HCT116 (cell line): ENCODE measurements at regions not wholly inside any gene's neighbourhood (a gene's known extent, or its start where the extent isn't known, plus 50 kb on each side); places are given as distances from the start of the nearest gene placed in this dataset.

ENCODE experiments used
- ATAC-seq: fragments of 200-7000 bp; cut with Tn5 transposase; 2 replicates; pipeline ENCODE4 v1.9.1; 2020; ENCODE audit warnings: mild to moderate bottlenecking, moderate library complexity
- BruUV-seq: library from RNA; stranded (reverse); fragments of 400-500 nt; replicated peaks from 2 replicates; lab custom pipeline; 2021; lab: Mats Ljungman, UMichigan
- CTCF ChIA-PET: fragments of 300-600 bp; sonication (Branson Sonifier 250); formaldehyde crosslinking; loops from one replicate; lab custom pipeline; 2021; ENCODE audit warnings: antibody characterized with exemption; lab: Charles Lee
- POLR2A ChIA-PET: fragments of 300-600, 350-600 bp; sonication (Branson Sonifier 250); formaldehyde crosslinking; loops from one replicate; lab custom pipeline; 2021; ENCODE audit warnings: antibody characterized with exemption; lab: Charles Lee
- RAD21 ChIA-PET, 2 experiments: fragments of 300-600 bp; sonication (Branson Sonifier 250); formaldehyde crosslinking; loops; one replicate each; lab custom pipeline; 2023; ENCODE audit warnings: low total read pairs in 2 of 2; ENCODE audit not compliant: uncharacterized antibody in 2 of 2, unreplicated experiment in 2 of 2, low non-redundant PET in 1 of 2; lab: Charles Lee
- DNase-seq: peaks from one replicate; pipeline ENCODE4 v3.0.0-alpha.2; 2010; ENCODE audit warnings: low read depth, low spot score
- H2AFZ ChIP-seq: fragments of 200-600 bp; shearing (Covaris generic), sonication (generic); 2 replicates; pipeline ENCODE4 v1.6.1; 2017; ENCODE audit warnings: low read depth, mixed run types, mixed read lengths, antibody characterized with exemption, low read length; ENCODE audit not compliant: poor library complexity, severe bottlenecking
- H3K27ac ChIP-seq: 2 replicates; pipeline ENCODE4 v1.5.1; 2012; ENCODE audit warnings: low read depth, low read length
- H3K27me3 ChIP-seq: fragments of 200-600 bp; sonication (generic); 2 replicates; pipeline ENCODE4 v1.6.1; 2016; ENCODE audit warnings: mixed run types, low read length, mixed read lengths; ENCODE audit not compliant: insufficient read depth
- H3K36me3 ChIP-seq, 2 experiments: fragments of 200-500 bp in 1 of 2; fragments of 200-600 bp in 1 of 2; sonication (Bioruptor generic) in 1 of 2; sonication (generic) in 1 of 2; 2 replicates each; pipeline versions ENCODE4 v1.5.1 to v1.6.1; 2014 to 2016; ENCODE audit warnings: low read length in 2 of 2, inconsistent platforms in 1 of 2, mixed read lengths in 1 of 2, mixed run types in 1 of 2; ENCODE audit not compliant: insufficient read depth in 2 of 2, control insufficient read depth in 1 of 2
- H3K4me1 ChIP-seq, 2 experiments: fragments of 200-600 bp in 1 of 2; sonication (generic) in 1 of 2; 2 replicates each; pipeline versions ENCODE4 v1.5.1 to v1.6.1; 2012 to 2017; ENCODE audit warnings: low read length in 2 of 2, inconsistent platforms in 1 of 2, mild to moderate bottlenecking in 1 of 2, mixed read lengths in 1 of 2, mixed run types in 1 of 2, moderate library complexity in 1 of 2; ENCODE audit not compliant: insufficient read depth in 2 of 2, control insufficient read depth in 1 of 2
- H3K4me2 ChIP-seq: fragments of 200-600 bp; sonication (generic); 2 replicates; pipeline ENCODE4 v1.6.1; 2017; ENCODE audit warnings: mixed run types, low read length, mixed read lengths
- H3K4me3 ChIP-seq, 2 experiments: fragments of 200-600 bp in 1 of 2; sonication (generic) in 1 of 2; replicated peaks in 1 of 2; 2 replicates each; pipeline ENCODE4 v1.5.1; 2011 to 2016; ENCODE audit warnings: low read length in 2 of 2, control low read depth in 1 of 2, low read depth in 1 of 2, mild to moderate bottlenecking in 1 of 2, mixed read lengths in 1 of 2, mixed run types in 1 of 2
- H3K79me2 ChIP-seq: fragments of 200-600 bp; sonication (generic); 2 replicates; pipeline ENCODE4 v1.6.1; 2017; ENCODE audit warnings: mild to moderate bottlenecking, mixed run types, low read length, moderate library complexity, mixed read lengths; ENCODE audit not compliant: insufficient read depth
- H3K9ac ChIP-seq: fragments of 200-600 bp; sonication (generic); 2 replicates; pipeline ENCODE4 v1.6.1; 2016; ENCODE audit warnings: low read length, mixed read lengths
- H3K9me2 ChIP-seq: fragments of 200-600 bp; sonication (generic), shearing (Covaris generic); 2 replicates; pipeline ENCODE4 v1.6.1; 2017; ENCODE audit warnings: mixed run types, mild to moderate bottlenecking, moderate library complexity; ENCODE audit not compliant: insufficient read depth
- H3K9me3 ChIP-seq, 2 experiments: fragments of 200-500 bp in 1 of 2; fragments of 200-600 bp in 1 of 2; sonication (Bioruptor generic) in 1 of 2; sonication (generic) in 1 of 2; 2 replicates each; pipeline ENCODE4 v1.6.1; 2014 to 2017; ENCODE audit warnings: low read length in 2 of 2, mixed read lengths in 2 of 2, inconsistent platforms in 1 of 2, low read depth in 1 of 2, mild to moderate bottlenecking in 1 of 2, mixed run types in 1 of 2, moderate library complexity in 1 of 2; ENCODE audit not compliant: control insufficient read depth in 1 of 2, insufficient read depth in 1 of 2
- H4K20me1 ChIP-seq: fragments of 200-600 bp; sonication (generic), shearing (Covaris generic); 2 replicates; pipeline ENCODE4 v1.6.1; 2017; ENCODE audit warnings: mixed run types, mild to moderate bottlenecking, moderate library complexity; ENCODE audit not compliant: insufficient read depth
- ATF3 ChIP-seq: IDR thresholded peaks from 2 replicates; pipeline ENCODE4 v1.6.1; 2012
- CBX3 ChIP-seq: IDR thresholded peaks from 2 replicates; pipeline ENCODE4 v1.6.1; 2012; ENCODE audit warnings: low read depth
- CEBPB ChIP-seq: IDR thresholded peaks from 2 replicates; pipeline ENCODE4 v1.6.1; 2012; ENCODE audit warnings: low read depth
- JUND ChIP-seq: IDR thresholded peaks from 2 replicates; pipeline ENCODE4 v1.6.1; 2012
- POLR2A ChIP-seq: IDR thresholded peaks from 2 replicates; pipeline ENCODE4 v1.7.0; 2011; ENCODE audit warnings: borderline replicate concordance; ENCODE audit not compliant: insufficient read depth, insufficient read length; ENCODE audit errors: extremely low read depth
- RAD21 ChIP-seq: IDR thresholded peaks from 2 replicates; pipeline ENCODE4 v1.6.1; 2012; ENCODE audit warnings: low read depth, mild to moderate bottlenecking
- SP1 ChIP-seq: IDR thresholded peaks from 2 replicates; pipeline ENCODE4 v1.6.1; 2012; ENCODE audit warnings: low read depth
- intact Hi-C: fragments of 100-400 bp; cut with micrococcal nuclease; formaldehyde crosslinking; loops from 2 replicates; pipeline ENCODE4 v1.10.0; 2022
- TF ChIP-seq, protein P1 (sequence below), 3 experiments: fragments of 200-600 bp in 1 of 3; sonication (generic) in 1 of 3; IDR thresholded peaks in 2 of 3; conservative IDR thresholded peaks in 1 of 3; 2 replicates each; pipeline ENCODE4 v1.5.1; 2012 to 2017; ENCODE audit warnings: low read depth in 2 of 3, low read length in 2 of 3, antibody characterized with exemption in 1 of 3, borderline replicate concordance in 1 of 3, control low read depth in 1 of 3, mild to moderate bottlenecking in 1 of 3, mixed read lengths in 1 of 3, mixed run types in 1 of 3, moderate library complexity in 1 of 3; ENCODE audit not compliant: insufficient read depth in 1 of 3

- no peak overlapping the region for H3K4me3 ChIP-seq
- TF ChIP-seq JUND (no peak), CEBPB (no peak), CBX3 (no peak), POLR2A (no peak), RAD21 (no peak)
- TF ChIP-seq, protein P1, sequence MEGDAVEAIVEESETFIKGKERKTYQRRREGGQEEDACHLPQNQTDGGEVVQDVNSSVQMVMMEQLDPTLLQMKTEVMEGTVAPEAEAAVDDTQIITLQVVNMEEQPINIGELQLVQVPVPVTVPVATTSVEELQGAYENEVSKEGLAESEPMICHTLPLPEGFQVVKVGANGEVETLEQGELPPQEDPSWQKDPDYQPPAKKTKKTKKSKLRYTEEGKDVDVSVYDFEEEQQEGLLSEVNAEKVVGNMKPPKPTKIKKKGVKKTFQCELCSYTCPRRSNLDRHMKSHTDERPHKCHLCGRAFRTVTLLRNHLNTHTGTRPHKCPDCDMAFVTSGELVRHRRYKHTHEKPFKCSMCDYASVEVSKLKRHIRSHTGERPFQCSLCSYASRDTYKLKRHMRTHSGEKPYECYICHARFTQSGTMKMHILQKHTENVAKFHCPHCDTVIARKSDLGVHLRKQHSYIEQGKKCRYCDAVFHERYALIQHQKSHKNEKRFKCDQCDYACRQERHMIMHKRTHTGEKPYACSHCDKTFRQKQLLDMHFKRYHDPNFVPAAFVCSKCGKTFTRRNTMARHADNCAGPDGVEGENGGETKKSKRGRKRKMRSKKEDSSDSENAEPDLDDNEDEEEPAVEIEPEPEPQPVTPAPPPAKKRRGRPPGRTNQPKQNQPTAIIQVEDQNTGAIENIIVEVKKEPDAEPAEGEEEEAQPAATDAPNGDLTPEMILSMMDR (IDR thresholded peaks at IDR 0.05 in 2 of 3, conservative IDR thresholded peaks at IDR 0.05 in 1 of 3; ENCODE audit: borderline replicate concordance in 1 of 3, insufficient read depth in 1 of 3, low read depth in 2 of 3, low read length in 2 of 3) = no peak
- TF ChIP-seq, all 23 proteins: peak for 0
- H2AFZ ChIP-seq = no peak overlapping the region
- no peak overlapping the region for H3K9ac ChIP-seq
- ChIA-PET CTCF (no interaction called here), RAD21 (no interaction called here), POLR2A (no interaction called here)
- no peaks in the 10 kb centered on the region for H3K27me3 ChIP-seq
- no peak for DNase-seq
- H3K9me3 ChIP-seq = peaks cover 4 to 10% of the 10 kb centered on the region in 2 experiments; a peak in 1 of 4 replicates
- BruUV-seq = no TSS peak
- ATAC-seq = no peak
- intact Hi-C loops = no loop called here
- H3K4me2 ChIP-seq = no peak overlapping the region
- no peak overlapping the region for H3K27ac ChIP-seq
- H3K79me2 ChIP-seq = no peaks in the 10 kb centered on the region
- no peaks in the 10 kb centered on the region for H3K36me3 ChIP-seq
- no peaks in the 10 kb centered on the region for H4K20me1 ChIP-seq
- no peaks in the 10 kb centered on the region for H3K9me2 ChIP-seq
- no peaks in the 10 kb centered on the region for H3K4me1 ChIP-seq
These were observed 429.0 kb downstream of the BMP2 start for GRCh38 chr20:7196481-7196880.

- POLR2A ChIA-PET = no interaction called here
- DNase-seq = no peak
- CTCF ChIA-PET = no interaction called here
- Histone ChIP-seq H3K4me3 (no peak overlapping the region), H4K20me1 (no peaks in the 10 kb centered on the region), H3K36me3 (no peaks in the 10 kb centered on the region), H3K9me2 (no peaks in the 10 kb centered on the region), H3K27me3 (no peaks in the 10 kb centered on the region), H3K79me2 (no peaks in the 10 kb centered on the region), H3K9ac (no peak overlapping the region), H3K27ac (no peak overlapping the region), H3K4me2 (no peak overlapping the region), H2AFZ (no peak overlapping the region), H3K9me3 (peaks cover 0 to 4% of the 10 kb centered on the region in 2 experiments; a peak in 1 of 4 replicates), H3K4me1 (no peaks in the 10 kb centered on the region)
- no peak for ATAC-seq
- BruUV-seq = no TSS peak
- RAD21 ChIA-PET = no interaction called here
- intact Hi-C loops = no loop called here
- TF ChIP-seq POLR2A (no peak), ATF3 (no peak), SP1 (no peak)
These were observed 432.4 kb downstream of the BMP2 start for GRCh38 chr20:7199861-7200260.
